SH-SY5Y (cell line): ENCODE measurements at regions not wholly inside any gene's neighbourhood (a gene's known extent, or its start where the extent isn't known, plus 50 kb on each side); places are given as distances from the start of the nearest gene placed in this dataset.

Source experiments
- GATA2 ChIP-seq: IDR thresholded peaks from 2 replicates; pipeline ENCODE4 v1.6.1; 2011; ENCODE audit warnings: mild to moderate bottlenecking, low read depth, low read length
- GATA3 ChIP-seq: IDR thresholded peaks from 2 replicates; pipeline ENCODE4 v1.6.1; 2011; ENCODE audit warnings: low read depth, mild to moderate bottlenecking, low read length, moderate library complexity

DNA sequence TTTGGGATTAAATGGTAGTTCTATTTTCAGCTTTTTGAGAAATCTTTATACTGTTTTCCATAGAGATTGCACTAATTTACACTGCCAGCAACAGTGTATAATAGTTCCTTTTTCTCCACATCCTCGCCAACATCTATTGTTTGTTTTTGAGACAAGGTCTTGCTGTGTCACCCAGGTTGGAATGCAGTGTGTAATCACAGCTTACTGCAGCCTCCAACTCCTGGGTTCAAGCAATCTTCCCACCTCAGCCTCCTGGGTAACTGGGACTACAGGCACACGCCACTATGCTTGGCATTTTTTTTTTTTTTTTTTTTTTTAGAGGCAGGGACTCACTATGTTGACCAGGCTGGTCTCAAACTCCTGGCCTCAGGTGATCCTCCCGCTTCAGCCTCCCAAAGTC, 164.5 kb upstream of the CXADR start:
- TF ChIP-seq GATA2 (no peak), GATA3 (no peak)
